ENCODE measurements at regions not wholly inside any gene's neighbourhood (a gene's known extent, or its start where the extent isn't known, plus 50 kb on each side); places are given as distances from the start of the nearest gene placed in this dataset.

DNA sequence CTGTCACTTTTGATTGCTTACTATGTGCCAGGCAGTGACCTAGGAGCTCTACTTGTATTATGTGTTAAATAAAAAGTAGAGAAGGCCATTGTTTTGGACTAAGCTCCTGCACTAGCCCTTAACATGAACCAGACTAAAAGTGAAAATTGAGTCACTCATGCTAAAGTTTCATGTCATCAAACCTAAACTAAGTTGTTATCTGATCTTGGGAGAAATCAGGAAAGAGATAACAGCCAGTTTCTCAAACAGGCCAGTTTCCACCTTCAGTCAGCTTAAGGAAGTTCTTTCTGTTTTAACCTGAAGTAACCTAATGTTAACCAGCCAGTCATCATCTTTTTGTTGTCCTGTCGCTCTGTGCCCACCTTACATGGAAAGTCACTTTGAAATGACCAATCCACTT, 102.1 kb upstream of the MARK1 start:
- dilution Hi-C loops (cut with MboI; ENCODE audit: extremely low pct_ligation_motif_present, low sequenced_read_pairs) = no loop called here
- no peak for FAIRE-seq
- Histone ChIP-seq H3K4me2 (ENCODE audit: control insufficient read depth, extremely low read depth, insufficient read depth, low read depth, low read length) (no peak overlapping the region), H3K9me1 (ENCODE audit: control insufficient read depth, extremely low read depth, insufficient read depth, low read length) (no peaks in the 10 kb centered on the region), H3K9me3 (ENCODE audit: control insufficient read depth, low read depth, low read length) (no peaks in the 10 kb centered on the region), H3K9ac (ENCODE audit: control insufficient read depth, extremely low read depth, insufficient read depth, low read length) (no peak overlapping the region), H3K4me1 (ENCODE audit: control insufficient read depth, extremely low read depth, insufficient read depth, low read length) (peaks cover 12% of the 10 kb centered on the region), H3K4me3 (ENCODE audit: control insufficient read depth in 2 of 3, extremely low read depth in 1 of 3, insufficient read depth in 2 of 3, low read depth in 1 of 3, low read length in 3 of 3) (no peak overlapping the region), H3K27ac (ENCODE audit: control insufficient read depth, insufficient read depth, low read length) (no peak overlapping the region), H3K27me3 (ENCODE audit: control insufficient read depth, extremely low read depth, insufficient read depth, low read length) (no peaks in the 10 kb centered on the region), H3K36me3 (ENCODE audit: control insufficient read depth in 2 of 2, extremely low read depth in 1 of 2, insufficient read depth in 2 of 2, low read length in 2 of 2) (no peaks in the 10 kb centered on the region), H2AFZ (ENCODE audit: control insufficient read depth, low read length) (no peak overlapping the region), H4K20me1 (ENCODE audit: control insufficient read depth, extremely low read depth, insufficient read depth, low read length) (no peaks in the 10 kb centered on the region), H3K79me2 (ENCODE audit: control insufficient read depth, insufficient read depth, low read length) (no peaks in the 10 kb centered on the region)
- TF ChIP-seq, protein P1, sequence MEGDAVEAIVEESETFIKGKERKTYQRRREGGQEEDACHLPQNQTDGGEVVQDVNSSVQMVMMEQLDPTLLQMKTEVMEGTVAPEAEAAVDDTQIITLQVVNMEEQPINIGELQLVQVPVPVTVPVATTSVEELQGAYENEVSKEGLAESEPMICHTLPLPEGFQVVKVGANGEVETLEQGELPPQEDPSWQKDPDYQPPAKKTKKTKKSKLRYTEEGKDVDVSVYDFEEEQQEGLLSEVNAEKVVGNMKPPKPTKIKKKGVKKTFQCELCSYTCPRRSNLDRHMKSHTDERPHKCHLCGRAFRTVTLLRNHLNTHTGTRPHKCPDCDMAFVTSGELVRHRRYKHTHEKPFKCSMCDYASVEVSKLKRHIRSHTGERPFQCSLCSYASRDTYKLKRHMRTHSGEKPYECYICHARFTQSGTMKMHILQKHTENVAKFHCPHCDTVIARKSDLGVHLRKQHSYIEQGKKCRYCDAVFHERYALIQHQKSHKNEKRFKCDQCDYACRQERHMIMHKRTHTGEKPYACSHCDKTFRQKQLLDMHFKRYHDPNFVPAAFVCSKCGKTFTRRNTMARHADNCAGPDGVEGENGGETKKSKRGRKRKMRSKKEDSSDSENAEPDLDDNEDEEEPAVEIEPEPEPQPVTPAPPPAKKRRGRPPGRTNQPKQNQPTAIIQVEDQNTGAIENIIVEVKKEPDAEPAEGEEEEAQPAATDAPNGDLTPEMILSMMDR (optimal IDR thresholded peaks at IDR 0.05 in 1 of 3, IDR thresholded peaks at IDR 0.05 in 1 of 3, conservative IDR thresholded peaks at IDR 0.05 in 1 of 3; ENCODE audit: extremely low read depth in 1 of 3, insufficient read depth in 2 of 3, low read length in 3 of 3) = no peak
- TF ChIP-seq EZH2 (IDR thresholded peaks at IDR 0.05; ENCODE audit: low read length) = no peak
- no peak for DNase-seq (ENCODE audit: low read depth, low spot score)

DNA sequence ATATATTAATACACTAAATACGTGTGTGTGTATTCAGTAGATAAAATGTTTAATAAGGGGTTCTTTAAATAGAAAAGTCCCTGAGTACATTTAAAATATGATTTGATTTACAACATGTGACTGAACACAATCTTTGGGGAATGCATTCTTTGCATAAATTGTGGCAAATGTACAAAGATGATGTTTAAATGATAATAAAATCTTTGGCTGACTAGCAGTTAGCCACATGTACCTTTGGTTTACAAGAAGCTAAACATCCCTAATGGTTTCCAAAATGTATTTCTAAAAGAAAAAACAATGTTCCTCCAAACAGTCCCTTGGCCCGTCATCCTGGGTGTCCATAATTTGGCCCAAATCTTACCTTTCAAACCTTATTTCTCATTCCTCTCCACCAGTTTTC, 106.4 kb upstream of the MARK1 start:
- Histone ChIP-seq H3K27me3 (ENCODE audit: control insufficient read depth, extremely low read depth, insufficient read depth, low read length) (no peaks in the 10 kb centered on the region), H3K9me1 (ENCODE audit: control insufficient read depth, extremely low read depth, insufficient read depth, low read length) (no peaks in the 10 kb centered on the region), H3K4me3 (ENCODE audit: control insufficient read depth in 2 of 3, extremely low read depth in 1 of 3, insufficient read depth in 2 of 3, low read depth in 1 of 3, low read length in 3 of 3) (no peak overlapping the region), H3K79me2 (ENCODE audit: control insufficient read depth, insufficient read depth, low read length) (no peaks in the 10 kb centered on the region), H4K20me1 (ENCODE audit: control insufficient read depth, extremely low read depth, insufficient read depth, low read length) (no peaks in the 10 kb centered on the region), H3K9me3 (ENCODE audit: control insufficient read depth, low read depth, low read length) (no peaks in the 10 kb centered on the region), H3K9ac (ENCODE audit: control insufficient read depth, extremely low read depth, insufficient read depth, low read length) (no peak overlapping the region), H3K4me2 (ENCODE audit: control insufficient read depth, extremely low read depth, insufficient read depth, low read depth, low read length) (no peak overlapping the region), H3K36me3 (ENCODE audit: control insufficient read depth in 2 of 2, extremely low read depth in 1 of 2, insufficient read depth in 2 of 2, low read length in 2 of 2) (no peaks in the 10 kb centered on the region), H3K4me1 (ENCODE audit: control insufficient read depth, extremely low read depth, insufficient read depth, low read length) (no peaks in the 10 kb centered on the region), H2AFZ (ENCODE audit: control insufficient read depth, low read length) (no peak overlapping the region), H3K27ac (ENCODE audit: control insufficient read depth, insufficient read depth, low read length) (no peak overlapping the region)
- dilution Hi-C loops (cut with MboI; ENCODE audit: extremely low pct_ligation_motif_present, low sequenced_read_pairs) = no loop called here
- DNase-seq (ENCODE audit: low read depth, low spot score) = no peak
- TF ChIP-seq, protein P1 (optimal IDR thresholded peaks at IDR 0.05 in 1 of 3, IDR thresholded peaks at IDR 0.05 in 1 of 3, conservative IDR thresholded peaks at IDR 0.05 in 1 of 3; ENCODE audit: extremely low read depth in 1 of 3, insufficient read depth in 2 of 3, low read length in 3 of 3) = no peak
- TF ChIP-seq EZH2 (IDR thresholded peaks at IDR 0.05; ENCODE audit: low read length) = no peak
- FAIRE-seq = no peak
